GM13977 (cell line): ENCODE measurements at regions not wholly inside any gene's neighbourhood (a gene's known extent, or its start where the extent isn't known, plus 50 kb on each side); places are given as distances from the start of the nearest gene placed in this dataset.

Experiments
- DNase-seq: peaks from one replicate; pipeline ENCODE4 v3.0.0; 2012; ENCODE audit warnings: low spot score
- CTCF ChIP-seq: IDR thresholded peaks from 2 replicates; pipeline ENCODE4 v1.5.1; 2012; ENCODE audit warnings: mild to moderate bottlenecking, control low read depth; ENCODE audit not compliant: insufficient read depth; ENCODE audit errors: extremely low read depth, missing control alignments
- in situ Hi-C: fragments of 300-500 bp; cut with MboI; formaldehyde crosslinking; loops from one replicate; pipeline ENCODE4 v1.12.0; 2022; ENCODE audit warnings: low sequenced_read_pairs, low pct_unique_long_range_greater_than_20kb, mixed read lengths, inconsistent platforms; ENCODE audit not compliant: unreplicated experiment

DNA sequence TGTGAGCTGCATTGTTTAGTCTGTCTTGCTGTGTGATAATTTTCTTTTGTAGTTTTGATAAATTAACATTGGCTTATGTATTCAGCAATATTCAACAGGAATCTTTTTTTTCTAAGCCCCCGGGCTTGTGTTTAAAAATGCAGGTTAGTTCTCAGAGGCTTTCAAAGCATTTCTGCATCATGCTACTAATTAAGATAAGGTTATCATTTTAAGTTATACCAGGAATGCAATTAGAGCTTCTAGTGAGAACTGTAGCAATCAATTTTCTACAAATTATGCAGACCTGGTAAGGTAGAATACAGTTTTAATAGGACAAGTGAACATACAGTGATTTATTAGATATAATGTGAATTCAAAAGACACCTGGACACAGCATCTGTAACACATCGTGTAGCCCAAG lies 179.2 kb downstream of the PRL start:
- DNase-seq, result no peak
- in situ Hi-C loops, result no loop called here
- no peak for TF ChIP-seq CTCF

GRCh38 chr6:22119500-22119899 lies 177.3 kb downstream of the PRL start:
- DNase-seq, result no peak
- in situ Hi-C loops, result no loop called here
- TF ChIP-seq CTCF, result no peak

DNA sequence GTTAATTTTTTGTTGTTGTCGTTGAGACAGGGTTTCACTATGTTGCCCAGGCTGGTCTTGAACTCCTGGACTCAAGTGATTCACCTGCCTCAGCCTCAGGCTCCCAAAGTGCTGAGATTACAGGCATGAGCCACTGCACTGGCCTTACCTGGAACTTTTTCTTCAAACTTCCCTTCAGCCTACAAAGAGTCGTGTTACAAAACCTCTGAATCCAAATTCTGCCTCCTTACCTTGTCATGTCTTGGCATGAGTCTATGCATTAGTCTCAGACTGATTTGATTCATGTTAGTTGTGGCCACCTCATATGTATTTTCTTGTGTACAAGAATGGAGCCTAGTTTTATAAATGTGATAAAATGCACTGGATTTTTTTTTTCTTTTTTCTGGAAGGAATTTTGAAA lies 172.1 kb downstream of the PRL start:
- no peak for TF ChIP-seq CTCF
- no peak for DNase-seq
- in situ Hi-C loops, result no loop called here

DNA sequence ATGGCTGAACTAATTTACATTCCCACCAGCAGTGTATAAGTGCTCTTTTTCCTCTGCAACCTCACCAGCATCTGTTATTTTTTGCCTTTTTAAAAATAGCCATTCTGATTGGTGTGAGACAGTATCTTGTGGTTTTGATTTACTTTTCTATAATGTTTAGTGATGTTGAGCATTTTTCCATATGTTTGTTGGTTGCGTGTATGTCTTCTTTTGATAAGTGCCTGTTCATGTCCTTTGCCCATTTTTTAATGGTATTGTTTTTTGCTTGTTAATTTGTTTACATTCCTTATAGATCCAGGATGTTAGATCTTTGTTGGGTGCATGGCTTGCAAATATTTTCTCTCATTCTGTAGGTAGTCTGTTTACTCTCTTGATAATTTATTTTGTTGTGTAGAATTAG lies 169.9 kb downstream of the PRL start:
- in situ Hi-C loops, result no loop called here

GRCh38 chr6:22129751-22130150 lies 167.1 kb downstream of the PRL start:
- DNase-seq, result no peak
- in situ Hi-C loops, result no loop called here
- TF ChIP-seq CTCF, result no peak

More for the DNA sequence above, 169.9 kb downstream of the PRL start:
- TF ChIP-seq CTCF, result no peak
- no peak for DNase-seq

DNA sequence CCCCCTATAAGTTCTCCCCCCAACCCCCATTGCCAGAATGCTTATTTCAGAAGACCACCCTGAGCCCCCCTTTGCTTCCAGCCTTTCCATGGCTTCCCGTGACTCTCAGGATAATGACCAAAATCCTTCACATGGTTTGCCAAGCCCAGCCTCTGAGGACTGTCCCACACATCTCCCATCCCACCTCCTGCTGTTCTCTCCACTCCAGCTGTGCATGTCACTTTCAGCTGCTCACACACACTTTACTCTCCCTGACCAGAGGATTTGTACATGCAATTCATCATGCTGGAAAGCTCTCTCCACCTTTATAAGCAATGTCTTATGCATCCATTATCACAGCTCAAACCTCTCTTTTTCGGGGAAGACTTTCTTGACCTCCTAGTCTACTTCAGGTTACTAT lies 164.2 kb downstream of the PRL start:
- no peak for TF ChIP-seq CTCF
- no peak for DNase-seq
- in situ Hi-C loops, result no loop called here

GRCh38 chr6:22133357-22133756 lies 163.5 kb downstream of the PRL start:
- in situ Hi-C loops, result no loop called here
- no peak for DNase-seq
- no peak for TF ChIP-seq CTCF
